HL-60 (cell line): ENCODE measurements at regions not wholly inside any gene's neighbourhood (a gene's known extent, or its start where the extent isn't known, plus 50 kb on each side); places are given as distances from the start of the nearest gene placed in this dataset.
"Not testable (repeated sequence)": the region's sequence is repeated elsewhere in the genome, so short reads cannot be mapped to it uniquely, and the experiment has no call there.

ENCODE experiments used
- DNase-seq, 2 experiments: peaks; one replicate each; pipeline ENCODE4 v3.0.0-alpha.2; 2010 to 2020; ENCODE audit warnings: low read depth in 1 of 2, low spot score in 1 of 2
- H3K27ac ChIP-seq: fragments of 250-450 bp; sonication (Bioruptor Pico); replicated peaks from 2 replicates; pipeline ENCODE4 v1.5.1; 2020; ENCODE audit warnings: mild to moderate bottlenecking, moderate library complexity
- H3K27me3 ChIP-seq: fragments of 250-450 bp; sonication (Bioruptor Pico); 2 replicates; pipeline ENCODE4 v1.5.1; 2021; ENCODE audit warnings: mild to moderate bottlenecking, moderate library complexity; ENCODE audit not compliant: insufficient read depth, poor library complexity, severe bottlenecking
- H3K4me3 ChIP-seq: replicated peaks from 2 replicates; pipeline ENCODE4 v1.5.1; 2011; ENCODE audit warnings: mild to moderate bottlenecking, control low read depth, low read length; ENCODE audit not compliant: insufficient read depth
- GABPA ChIP-seq: IDR thresholded peaks from 2 replicates; pipeline ENCODE4 v1.6.1; 2012; ENCODE audit warnings: low read depth
- POLR2AphosphoS5 ChIP-seq: IDR thresholded peaks from 2 replicates; pipeline ENCODE4 v1.6.1; 2012; ENCODE audit warnings: low read depth
- SPI1 ChIP-seq: IDR thresholded peaks from 2 replicates; pipeline ENCODE4 v1.6.1; 2012; ENCODE audit warnings: low read depth, mild to moderate bottlenecking, borderline replicate concordance
- TF ChIP-seq, protein P1 (sequence below): IDR thresholded peaks from 2 replicates; pipeline ENCODE4 v1.6.1; 2012; ENCODE audit warnings: low read depth; ENCODE audit not compliant: insufficient replicate concordance
- TF ChIP-seq, protein P2 (sequence below): IDR thresholded peaks from one replicate; pipeline ENCODE4 v1.5.1; 2011; ENCODE audit warnings: low read length, control low read depth, inconsistent platforms; ENCODE audit not compliant: insufficient read depth

DNA sequence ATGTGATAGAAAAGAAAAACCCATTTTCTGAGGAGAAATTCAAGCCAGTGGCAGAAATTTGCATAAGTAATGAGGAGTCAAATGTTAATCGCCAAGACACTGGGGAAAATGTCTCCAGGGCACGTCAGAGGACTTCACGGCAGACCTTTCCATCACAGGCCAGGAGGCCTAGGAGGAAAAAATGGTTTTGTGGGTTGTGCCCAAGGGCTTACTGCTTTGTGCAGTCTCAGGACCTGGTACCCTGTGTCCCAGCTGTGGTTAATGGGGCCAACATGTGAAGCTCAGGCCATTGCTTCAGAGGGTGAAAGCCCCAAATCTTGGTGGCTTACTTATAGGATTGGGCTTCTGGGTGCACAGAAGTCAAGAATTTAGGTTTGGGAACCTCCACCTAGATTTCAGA lies 54.8 kb upstream of the ADAMTS2 start:
- TF ChIP-seq, protein P1, sequence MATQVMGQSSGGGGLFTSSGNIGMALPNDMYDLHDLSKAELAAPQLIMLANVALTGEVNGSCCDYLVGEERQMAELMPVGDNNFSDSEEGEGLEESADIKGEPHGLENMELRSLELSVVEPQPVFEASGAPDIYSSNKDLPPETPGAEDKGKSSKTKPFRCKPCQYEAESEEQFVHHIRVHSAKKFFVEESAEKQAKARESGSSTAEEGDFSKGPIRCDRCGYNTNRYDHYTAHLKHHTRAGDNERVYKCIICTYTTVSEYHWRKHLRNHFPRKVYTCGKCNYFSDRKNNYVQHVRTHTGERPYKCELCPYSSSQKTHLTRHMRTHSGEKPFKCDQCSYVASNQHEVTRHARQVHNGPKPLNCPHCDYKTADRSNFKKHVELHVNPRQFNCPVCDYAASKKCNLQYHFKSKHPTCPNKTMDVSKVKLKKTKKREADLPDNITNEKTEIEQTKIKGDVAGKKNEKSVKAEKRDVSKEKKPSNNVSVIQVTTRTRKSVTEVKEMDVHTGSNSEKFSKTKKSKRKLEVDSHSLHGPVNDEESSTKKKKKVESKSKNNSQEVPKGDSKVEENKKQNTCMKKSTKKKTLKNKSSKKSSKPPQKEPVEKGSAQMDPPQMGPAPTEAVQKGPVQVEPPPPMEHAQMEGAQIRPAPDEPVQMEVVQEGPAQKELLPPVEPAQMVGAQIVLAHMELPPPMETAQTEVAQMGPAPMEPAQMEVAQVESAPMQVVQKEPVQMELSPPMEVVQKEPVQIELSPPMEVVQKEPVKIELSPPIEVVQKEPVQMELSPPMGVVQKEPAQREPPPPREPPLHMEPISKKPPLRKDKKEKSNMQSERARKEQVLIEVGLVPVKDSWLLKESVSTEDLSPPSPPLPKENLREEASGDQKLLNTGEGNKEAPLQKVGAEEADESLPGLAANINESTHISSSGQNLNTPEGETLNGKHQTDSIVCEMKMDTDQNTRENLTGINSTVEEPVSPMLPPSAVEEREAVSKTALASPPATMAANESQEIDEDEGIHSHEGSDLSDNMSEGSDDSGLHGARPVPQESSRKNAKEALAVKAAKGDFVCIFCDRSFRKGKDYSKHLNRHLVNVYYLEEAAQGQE: no peak
- TF ChIP-seq SPI1 (no peak), POLR2AphosphoS5 (no peak), GABPA (no peak)
- TF ChIP-seq, protein P2, sequence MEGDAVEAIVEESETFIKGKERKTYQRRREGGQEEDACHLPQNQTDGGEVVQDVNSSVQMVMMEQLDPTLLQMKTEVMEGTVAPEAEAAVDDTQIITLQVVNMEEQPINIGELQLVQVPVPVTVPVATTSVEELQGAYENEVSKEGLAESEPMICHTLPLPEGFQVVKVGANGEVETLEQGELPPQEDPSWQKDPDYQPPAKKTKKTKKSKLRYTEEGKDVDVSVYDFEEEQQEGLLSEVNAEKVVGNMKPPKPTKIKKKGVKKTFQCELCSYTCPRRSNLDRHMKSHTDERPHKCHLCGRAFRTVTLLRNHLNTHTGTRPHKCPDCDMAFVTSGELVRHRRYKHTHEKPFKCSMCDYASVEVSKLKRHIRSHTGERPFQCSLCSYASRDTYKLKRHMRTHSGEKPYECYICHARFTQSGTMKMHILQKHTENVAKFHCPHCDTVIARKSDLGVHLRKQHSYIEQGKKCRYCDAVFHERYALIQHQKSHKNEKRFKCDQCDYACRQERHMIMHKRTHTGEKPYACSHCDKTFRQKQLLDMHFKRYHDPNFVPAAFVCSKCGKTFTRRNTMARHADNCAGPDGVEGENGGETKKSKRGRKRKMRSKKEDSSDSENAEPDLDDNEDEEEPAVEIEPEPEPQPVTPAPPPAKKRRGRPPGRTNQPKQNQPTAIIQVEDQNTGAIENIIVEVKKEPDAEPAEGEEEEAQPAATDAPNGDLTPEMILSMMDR: no peak
- no peak for DNase-seq
- no peak overlapping the region for H3K27ac ChIP-seq
- H3K4me3 ChIP-seq: no peak overlapping the region
- no peaks in the 10 kb centered on the region for H3K27me3 ChIP-seq

DNA sequence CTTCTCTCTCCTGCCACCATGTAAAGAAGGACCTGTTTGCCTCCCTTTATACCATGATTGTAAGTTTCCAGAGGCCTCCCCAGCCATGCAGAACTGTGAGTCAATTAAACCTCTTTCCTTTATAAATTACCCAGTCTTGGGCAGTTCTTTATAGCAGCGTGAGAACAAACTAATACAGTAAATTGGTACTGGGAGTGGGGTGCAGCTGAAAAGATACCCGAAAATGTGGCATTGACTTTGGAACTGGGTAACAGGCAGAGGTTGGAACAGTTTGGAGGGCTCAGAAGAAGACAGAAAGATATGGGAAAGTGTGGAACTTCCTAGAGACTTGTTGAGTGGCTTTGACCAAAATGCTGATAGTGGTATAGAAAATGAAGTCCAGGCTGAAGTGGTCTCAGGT lies 54.1 kb upstream of the ADAMTS2 start:
- not testable (repeated sequence) for DNase-seq, H3K27me3 ChIP-seq

DNA sequence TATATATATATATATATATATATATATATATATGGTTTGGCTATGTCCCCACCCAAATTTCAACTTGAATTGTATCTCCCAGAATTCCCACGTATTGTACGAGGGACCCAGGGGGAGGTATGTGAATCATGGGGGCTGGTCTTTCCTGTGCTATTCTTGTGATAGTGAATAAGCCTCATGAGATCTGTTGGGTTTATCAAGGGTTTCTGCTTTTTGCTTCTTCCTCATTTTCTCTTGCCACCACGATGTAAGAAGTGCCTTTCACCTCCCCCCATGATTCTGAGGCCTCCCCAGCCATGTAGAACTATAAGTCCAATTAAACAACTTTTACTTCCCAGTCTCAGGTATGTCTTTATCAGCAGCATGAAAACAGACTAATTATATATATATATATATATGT lies 52.3 kb upstream of the ADAMTS2 start:
- TF ChIP-seq POLR2AphosphoS5: no peak
- TF ChIP-seq SPI1: no peak
- TF ChIP-seq, protein P2: no peak
- no peak for TF ChIP-seq GABPA
- TF ChIP-seq, protein P1: no peak
- Histone ChIP-seq H3K4me3 (no peak overlapping the region), H3K27me3 (no peaks in the 10 kb centered on the region), H3K27ac (no peak overlapping the region)
- no peak for DNase-seq

More for the DNA sequence above, 54.1 kb upstream of the ADAMTS2 start:
- not testable (repeated sequence) for H3K4me3 ChIP-seq, H3K27ac ChIP-seq
